ENCODE measurements at regions not wholly inside any gene's neighbourhood (a gene's known extent, or its start where the extent isn't known, plus 50 kb on each side); places are given as distances from the start of the nearest gene placed in this dataset.
"Not testable (repeated sequence)": the region's sequence is repeated elsewhere in the genome, so short reads cannot be mapped to it uniquely, and the experiment has no call there.

DNA sequence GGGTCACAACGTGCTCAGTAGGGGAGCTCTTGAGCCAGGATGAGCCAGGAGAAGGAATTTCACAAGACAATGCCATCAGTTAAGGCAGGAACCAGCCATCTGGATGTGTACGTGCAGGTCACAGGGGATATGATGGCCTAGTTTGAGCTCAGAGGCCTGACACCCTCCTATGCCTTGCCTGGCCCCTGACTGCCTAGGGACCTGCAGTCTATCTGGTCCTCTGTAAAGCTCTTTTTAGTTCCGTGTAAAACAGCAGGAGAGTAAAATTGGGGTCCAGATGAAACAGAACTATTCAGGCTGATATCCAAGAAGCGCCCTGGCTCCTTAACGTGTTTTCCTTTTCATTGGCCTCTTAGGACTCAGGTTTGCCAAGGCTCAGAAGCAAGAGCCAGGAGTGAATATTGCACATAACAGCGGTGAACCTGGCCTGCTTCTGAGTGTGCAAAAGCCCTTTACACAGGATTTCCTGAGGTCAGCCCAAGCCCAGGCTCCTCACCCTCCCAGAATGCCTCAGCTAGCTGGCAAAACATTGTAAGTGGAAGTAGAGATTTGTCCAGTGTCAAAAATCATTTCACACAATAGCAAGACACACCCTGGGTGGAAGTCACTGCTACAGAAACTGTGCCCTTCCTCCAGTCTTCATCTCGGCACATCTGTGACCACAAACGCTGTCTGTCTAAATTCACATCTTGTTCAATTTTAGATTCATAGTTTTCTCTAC lies 777.2 kb downstream of the UQCRFS1 start:
- no peak for DNase-seq (ENCODE audit: low read depth)

DNA sequence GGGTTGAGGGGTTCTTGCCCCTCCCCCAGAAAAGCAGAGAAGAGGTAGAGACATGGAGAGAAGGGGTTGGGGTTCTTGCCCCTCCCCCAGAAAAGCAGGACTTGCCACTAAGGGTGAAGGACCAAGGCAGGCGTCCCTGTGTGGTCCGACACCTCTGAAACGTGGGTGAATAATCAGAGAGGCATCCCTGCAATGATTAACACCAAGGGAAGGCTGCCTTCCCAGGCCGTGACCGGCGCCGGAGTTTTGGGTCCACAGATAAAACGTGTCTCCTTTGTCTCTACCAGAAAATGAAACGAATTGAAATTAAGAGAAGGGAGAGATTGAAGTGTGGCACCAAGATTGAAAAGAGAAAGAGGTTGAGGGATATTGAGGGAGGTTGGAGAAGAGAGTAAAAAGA lies 778.2 kb downstream of the UQCRFS1 start:
- DNase-seq (ENCODE audit: low read depth): not testable (repeated sequence)

DNA sequence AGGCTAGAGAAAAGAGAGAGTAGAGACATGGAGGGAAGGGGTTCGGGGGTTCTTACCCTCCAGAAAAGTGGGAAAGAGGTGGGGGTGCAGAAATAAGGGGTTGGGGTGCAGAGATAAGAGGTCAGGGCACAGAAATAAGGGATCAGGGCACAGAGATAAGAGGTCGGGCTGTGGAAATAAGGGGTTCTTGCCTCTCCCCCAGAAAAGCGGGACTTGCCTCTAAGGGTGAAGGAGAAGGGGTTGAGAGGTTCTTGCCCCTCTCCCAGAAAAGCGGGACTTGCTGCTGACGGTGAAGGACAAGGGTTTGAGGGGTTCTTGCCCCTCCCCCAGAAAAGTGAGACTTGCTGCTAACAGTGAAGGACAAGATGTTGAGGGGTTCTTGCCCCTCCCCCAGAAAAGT lies 778.6 kb downstream of the UQCRFS1 start:
- not testable (repeated sequence) for DNase-seq (ENCODE audit: low read depth)

DNA sequence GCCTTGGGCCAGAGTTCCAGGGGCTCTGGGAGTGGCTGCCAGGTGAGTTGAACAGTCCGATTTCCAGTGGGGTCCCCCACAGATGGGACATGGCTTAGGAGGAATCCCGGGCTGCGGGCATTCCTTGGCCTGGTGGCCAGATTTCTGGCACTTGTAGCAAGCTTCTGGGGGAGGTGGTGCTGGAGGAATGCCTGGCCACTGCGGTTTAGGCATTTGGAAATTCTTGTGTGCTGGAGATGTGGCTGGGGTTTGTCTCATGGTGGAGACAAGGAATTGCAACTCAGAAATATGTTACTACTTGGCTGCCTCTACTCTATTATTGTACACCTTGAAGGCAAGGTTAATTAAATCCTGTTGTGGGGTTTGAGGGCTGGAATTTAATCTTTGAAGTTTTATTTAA lies 779.8 kb downstream of the UQCRFS1 start:
- DNase-seq (ENCODE audit: low read depth): not testable (repeated sequence)

DNA sequence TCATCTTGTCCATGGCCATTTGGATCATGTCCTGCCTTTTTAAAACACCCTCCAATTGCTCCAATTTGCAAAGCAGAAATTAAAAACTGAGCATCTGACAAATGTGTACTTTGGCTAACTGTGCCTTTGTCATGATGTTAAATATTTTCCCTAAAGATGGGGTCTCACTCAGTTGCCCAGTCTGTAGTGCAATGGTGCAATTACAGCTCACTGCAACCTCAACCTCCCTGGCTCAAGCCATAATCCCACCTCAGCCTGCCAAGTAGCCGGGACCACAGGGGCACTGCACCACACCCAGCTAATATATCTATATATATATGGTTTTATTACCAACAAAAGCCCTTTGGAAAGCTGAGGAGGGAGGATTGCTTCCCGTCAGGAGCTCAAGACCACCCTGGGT lies 782.7 kb downstream of the UQCRFS1 start:
- DNase-seq (ENCODE audit: low read depth): no peak

DNA sequence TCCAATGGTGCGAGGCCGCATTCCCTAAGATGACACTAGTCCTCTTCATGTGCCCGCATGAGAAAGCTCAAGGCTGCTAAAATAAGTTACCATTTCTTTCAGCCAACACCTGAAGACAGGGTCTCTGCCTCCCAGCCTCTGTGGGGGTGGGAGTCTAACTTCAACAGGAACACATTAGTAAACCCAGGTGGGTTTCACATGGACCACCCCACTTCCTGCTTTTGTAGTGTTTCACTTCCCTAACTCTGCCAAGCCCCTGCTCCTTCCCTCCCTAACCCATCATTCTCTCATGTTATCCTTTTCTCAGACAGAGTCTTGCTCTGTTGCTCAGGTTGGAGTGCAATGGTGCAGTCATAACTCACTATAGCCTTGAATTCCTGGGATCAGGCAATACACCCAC lies 783.6 kb downstream of the UQCRFS1 start:
- no peak for DNase-seq (ENCODE audit: low read depth)

DNA sequence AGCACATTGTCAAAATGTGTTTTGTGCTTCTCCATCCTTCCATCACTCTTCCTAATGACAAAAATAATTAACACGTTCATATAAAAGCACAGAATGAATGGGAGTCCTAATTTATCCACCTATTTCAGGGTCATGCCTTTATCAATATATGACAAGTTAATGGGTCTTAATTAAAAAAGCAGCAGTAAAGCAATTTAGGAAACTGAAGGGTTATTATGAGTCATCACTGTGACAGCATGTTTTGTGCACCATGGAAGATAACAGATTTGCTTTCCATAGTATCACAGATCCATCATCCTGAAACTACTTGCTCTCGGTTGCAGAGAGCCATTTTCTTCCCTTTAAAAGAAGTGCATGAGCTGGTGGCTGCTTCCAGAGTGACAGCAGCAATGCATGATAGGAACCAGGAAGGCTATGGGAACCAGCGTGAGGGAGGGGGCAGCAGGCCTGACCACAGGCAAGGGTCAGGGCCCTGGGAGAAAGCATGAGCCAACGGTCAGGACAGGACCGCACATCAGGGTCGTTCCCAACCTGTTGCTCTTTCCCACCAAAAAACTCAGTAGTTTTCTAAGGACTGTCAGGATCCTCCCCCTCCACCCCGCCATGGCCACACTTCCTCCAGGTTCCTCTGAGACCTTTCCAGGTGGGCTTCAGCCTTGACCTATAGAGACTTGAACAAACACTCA lies 784.1 kb downstream of the UQCRFS1 start:
- no peak for DNase-seq (ENCODE audit: low read depth)

DNA sequence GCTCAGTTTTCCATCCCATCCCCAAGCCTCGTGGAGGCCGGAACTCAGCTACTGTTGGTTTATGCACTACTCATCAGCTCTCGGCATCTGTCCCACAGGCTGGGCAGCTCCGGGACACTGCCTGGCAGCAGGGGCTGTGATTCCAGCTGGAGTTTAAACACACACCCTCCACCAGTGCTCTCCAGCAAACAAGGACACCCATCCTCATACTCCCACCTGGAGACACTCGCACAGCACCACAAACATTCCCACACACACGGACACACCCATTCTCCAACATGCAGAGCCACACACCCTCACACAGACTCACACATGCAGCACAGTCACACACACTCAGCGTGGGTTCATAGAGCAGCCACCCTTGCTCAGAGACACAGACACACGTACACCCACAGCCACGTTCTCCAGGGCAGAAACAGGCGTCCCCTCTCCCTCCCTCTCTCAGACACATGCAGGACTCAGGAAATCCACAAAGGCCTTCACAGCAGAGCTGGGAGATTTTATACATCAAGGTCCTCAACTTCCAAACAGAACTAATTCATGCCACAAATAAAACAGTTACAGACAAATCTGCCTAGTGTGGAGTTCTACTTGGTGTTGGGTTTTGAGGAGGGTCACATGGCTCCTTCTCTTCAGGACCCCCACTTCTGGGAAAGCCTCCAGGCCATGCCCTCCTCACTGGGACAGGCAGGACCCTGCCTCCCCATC lies 785.4 kb downstream of the UQCRFS1 start:
- no peak for DNase-seq (ENCODE audit: low read depth)

DNA sequence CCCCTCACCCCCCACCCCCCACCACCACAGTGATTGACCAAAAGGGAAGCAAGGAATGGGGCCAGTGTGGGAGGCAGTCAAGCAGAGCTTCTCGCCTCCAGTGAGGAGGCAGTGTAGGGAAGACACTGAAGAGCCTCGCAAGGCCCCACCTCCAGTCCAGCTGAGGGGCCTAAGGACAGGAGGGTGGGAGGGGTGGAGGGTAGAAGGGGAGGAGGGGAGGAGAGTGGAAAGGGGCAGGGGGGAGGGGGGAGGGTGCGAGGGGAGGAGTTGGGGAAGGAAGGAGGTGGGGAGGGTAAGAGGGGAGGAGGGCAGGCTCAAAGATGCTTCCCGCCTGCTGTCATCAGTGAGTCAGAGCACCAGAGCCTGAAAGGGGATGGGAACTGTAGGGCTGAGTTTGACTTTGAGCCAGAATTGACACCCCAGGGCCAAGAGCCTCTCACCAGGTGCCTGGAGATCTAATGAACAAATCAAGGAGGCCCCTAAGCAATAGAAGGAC lies 786.2 kb downstream of the UQCRFS1 start:
- no peak for DNase-seq (ENCODE audit: low read depth)

DNA sequence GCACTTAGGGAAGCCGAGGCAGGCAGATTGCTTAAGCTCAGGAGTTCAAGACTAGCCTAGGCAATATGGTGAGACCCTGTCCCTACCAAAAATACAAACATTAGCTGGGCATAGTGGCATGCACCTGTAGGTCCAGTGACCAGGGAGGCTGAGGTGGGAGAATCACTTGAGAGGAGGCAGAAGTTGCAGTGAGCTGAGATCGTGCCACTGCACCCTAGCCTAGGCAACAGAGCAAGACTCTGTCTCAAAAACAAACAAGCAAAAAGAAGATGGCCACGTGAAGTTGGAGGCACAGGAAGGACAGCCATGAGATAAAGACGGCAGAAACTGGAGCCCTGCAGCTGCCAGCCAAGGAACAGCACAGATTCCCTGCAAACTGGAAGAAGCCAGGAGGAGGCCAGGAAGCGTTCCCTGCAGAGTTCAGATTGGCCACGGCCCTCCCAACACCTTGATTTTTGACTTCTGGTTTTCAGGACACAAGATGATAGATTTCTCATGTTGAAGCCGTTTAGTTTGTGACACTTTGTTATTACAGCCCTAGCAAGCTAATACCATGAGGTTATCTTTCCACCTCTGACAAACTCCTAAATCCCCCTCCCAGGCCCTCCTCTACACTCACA lies 786.7 kb downstream of the UQCRFS1 start:
- no peak for DNase-seq (ENCODE audit: low read depth)

DNA sequence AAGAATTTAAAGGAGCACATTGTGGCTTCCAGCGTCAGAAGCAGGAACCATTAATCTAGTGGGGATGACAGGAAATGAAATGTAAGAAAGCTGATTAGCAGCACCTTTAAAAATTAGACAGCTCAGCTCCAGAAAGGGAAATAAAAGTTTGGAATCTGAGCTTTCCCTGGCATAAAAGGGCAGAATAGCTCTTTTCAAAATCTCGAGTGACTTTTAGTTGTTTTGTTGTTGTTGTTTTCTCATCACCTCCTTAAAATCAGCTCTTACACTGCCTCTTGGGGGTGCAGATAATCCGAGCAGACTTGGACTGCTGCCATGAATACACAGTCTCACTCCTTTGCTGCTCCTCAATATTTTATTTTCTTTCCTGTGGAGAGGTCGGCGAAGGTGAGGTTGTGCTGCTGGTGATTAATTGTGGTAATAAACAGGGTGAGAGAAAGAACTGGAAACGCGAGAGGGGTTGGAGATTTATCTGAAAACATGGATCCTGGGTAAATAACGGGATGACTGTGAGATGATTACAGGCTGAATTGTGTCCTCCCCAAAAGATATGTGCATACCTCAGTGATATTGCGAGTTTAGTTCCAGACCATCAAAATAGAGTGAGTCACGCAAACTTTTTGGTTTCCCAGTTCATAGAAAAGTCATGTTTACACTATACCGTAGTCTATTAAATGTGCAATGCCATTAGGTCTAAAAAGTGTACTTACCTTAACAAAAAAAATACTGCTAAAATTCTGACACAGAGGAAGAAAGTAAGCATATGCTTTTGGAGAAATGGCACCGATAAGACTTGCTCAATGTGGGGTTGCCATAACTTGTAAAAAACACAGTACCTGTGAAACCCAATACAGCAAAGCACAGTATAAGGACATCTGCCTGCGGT lies 787.7 kb downstream of the UQCRFS1 start:
- DNase-seq (ENCODE audit: low read depth): no peak

DNA sequence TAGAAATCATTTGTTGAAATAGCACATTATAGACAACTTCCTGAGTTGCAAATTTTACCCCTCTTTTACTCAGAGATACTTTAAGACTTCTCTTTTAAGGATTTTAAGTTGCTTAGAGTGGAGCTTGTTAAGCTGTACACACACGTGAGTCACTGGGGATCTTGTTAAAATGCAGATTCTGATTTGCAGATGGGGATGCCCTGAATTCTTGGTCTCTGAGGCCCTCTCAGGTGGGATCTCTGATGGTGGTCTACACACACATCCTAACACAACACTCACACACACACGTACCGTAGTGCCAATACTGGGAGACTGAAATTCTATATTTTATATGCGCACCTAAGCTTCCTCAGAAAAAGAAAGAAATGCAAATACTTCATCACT lies 788.3 kb downstream of the UQCRFS1 start:
- no peak for DNase-seq (ENCODE audit: low read depth)

DNA sequence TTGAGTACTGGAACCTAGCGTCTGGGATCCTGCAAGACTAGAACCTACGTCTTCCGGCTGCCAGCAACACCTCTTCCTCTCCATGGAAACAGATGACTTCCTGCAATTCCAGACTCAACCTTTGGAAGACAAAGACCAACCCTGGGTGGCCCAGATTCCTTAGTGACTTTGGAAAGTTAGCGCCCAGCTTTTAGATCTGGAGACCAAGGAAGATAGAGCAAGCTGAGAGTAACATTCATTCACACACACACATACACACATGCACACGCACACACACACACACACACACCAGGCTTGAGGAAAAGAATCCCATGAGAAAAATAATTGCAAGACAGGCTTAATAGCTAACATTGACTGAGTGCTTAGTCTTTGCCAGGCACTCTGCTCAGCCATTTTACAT lies 788.9 kb downstream of the UQCRFS1 start:
- no peak for DNase-seq (ENCODE audit: low read depth)

DNA sequence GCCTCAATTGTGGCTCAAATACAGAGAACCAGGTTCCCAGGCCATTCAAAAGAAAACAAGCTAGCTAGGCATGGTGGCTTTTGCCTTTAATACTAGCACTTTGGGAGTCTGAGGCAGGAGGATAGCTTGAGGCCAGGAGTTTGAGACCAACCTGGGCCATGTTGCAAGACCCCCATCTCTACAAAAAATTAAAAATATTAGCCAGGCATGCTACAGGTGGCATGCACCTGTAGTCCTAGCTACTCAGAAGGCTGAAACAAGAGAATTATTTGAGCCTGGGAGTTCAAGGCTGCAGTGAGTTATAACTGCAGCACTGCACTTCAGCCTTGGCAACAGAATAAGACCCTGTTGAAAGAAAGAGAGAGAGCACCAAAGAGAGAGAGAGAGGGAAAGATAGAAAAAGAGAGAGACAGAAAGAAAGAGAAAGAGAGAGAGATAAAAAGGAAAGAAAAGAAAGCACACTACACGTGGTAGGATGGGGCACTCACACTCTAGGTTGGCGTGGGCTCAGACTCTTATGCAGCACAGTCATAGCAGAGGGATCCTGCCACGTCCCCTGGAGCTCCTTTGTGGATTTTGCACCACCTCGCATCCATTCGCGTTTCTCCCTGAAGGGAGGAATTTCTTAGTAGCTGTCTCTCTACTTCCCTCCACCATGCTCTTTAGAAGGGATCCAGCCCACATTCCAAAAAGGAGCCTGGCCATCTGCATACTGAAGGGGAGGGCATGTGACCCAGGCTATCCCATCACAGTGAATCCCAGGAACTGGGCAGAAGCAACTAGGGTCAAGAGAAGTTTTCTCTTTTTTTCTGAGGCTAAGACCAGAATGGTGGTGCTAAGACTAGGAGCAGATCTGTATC lies 789.9 kb downstream of the UQCRFS1 start:
- no peak for DNase-seq (ENCODE audit: low read depth)

DNA sequence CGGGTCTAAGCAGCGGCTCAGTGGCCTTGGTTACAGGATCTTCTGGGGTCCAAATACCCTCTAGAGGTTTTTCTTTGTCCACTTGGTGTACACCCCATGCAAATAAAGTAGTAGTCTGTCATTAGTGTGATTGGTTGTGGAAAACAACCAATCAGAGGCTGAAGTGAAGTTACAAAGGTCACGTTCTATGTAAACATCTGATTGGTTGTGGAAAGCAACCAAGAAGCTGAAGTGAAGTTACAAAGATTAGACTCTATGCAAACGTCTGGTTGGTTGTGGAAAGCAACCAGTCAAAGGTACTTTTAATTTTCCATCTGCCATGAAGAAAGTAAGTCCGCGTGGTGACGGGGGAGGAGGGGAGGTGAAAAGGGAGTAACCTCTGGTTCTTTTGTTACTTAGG lies 790.9 kb downstream of the UQCRFS1 start:
- no peak for DNase-seq (ENCODE audit: low read depth)

DNA sequence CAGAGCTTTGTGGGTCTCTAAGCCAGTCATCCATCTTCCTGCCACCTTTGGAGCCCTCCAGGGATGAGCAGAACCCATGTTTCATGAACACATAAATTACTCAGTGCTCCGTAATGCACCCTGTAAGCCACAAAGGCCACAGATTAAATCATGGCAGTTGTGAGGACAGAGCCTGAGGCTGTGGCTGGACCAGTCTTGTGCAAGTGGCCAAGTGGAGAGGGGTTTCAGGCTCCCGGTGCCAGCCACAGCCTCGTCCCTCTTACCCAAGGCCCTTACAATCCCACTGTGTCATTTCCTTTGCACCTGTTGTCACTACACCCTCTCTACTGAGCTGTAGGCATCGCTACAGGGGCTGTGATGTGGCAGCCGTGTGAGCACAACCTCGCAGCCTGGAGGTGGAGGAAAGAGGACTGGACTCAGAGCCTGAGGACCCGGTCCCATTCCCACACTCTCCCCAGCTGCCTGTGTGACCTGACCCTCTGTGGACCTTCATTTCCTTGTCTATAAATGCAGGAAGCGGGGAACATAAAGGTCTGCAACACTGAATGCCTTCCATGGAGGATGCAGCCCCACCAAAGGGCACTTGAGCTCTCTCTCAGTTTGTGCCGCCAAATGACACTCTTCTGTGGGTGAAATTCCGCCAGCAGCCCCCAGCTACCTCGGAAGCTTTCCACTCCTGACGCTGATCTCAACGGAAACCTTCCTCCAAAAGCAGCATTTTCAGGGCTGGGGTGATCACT lies 792.0 kb downstream of the UQCRFS1 start:
- no peak for DNase-seq (ENCODE audit: low read depth)

DNA sequence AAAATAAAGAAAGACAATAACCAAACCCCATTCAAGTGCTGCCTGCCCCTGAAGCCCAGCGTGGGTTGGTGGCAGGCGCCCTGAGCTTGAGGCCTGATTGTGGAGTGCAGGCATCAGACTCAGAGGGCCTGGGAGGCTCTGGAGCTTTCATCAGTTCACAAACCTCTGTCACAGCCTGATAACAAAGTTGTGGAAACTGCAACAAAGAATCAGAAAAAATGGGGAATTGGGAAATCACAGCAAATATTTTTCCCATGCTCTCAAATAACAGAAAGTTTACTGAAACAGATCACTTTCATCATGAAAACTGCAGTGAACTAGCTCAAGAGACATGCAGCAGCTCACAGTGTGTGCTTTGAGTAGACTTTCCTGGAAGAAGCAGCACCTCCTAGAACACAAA lies 793.6 kb downstream of the UQCRFS1 start:
- no peak for DNase-seq (ENCODE audit: low read depth)

DNA sequence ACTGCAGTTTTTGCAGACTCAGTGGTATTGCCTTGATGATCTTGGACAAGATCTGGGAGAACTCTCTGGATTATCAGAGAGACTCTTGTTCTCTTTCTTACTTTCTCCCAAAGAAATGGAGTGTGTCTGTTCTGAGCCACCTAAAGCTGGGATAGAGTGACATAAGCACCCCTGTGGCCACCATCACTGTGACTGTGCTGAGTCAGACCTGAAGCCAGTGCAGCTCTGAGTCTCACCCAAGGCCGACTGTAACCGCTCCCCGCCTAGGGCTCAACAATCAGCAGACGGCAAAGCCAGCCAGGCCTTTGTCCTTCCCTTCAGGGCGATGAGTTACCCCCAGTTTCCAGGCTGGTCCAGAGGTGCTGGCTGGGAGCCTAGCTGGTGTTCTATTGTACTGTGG lies 795.6 kb downstream of the UQCRFS1 start:
- no peak for DNase-seq (ENCODE audit: low read depth)

DNA sequence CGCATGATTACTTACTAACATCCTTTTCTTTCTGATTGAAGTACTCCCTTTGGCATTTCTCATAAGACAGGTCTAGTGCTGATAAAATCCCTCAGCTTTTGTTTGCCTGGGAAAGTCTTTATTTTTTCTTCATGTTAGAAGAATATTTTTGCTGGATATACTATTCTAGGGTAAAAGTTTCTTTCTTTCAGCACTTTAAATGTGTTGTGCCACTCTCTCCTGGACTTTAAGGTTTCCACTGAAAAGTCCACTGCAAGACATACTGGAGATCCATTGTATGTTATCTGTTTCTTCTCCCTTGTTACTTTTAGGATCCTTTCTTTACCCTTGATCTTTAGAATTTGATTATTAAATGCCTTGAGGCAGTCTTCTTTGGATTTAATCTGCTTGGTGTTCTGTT lies 796.7 kb downstream of the UQCRFS1 start:
- DNase-seq (ENCODE audit: low read depth): no peak

DNA sequence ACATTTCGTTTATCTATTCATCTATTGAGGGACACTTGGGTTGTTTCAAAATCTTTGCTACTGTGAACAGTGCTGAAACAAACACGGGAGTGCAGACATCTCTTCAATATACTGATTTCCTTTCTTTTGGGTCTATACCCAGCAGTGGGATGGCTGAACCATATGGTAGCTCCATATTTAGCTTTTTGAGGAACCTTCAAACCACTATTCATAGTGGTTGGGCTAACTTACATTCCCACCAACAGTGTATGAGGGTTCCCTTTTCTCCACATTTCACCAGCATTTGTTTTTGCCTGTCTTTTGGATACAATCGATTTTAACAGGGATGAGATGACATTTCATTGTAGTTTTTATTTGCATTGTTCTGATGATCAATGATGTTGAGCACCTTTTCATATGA lies 798.2 kb downstream of the UQCRFS1 start:
- no peak for DNase-seq (ENCODE audit: low read depth)

Data from CMK (cell line).